HEK293 (cell line): ENCODE measurements at regions not wholly inside any gene's neighbourhood (a gene's known extent, or its start where the extent isn't known, plus 50 kb on each side); places are given as distances from the start of the nearest gene placed in this dataset.

Source experiments
- CTCF ChIA-PET: fragments of 350-600 bp; formaldehyde crosslinking; extraction: SDS; loops from one replicate; lab custom pipeline; 2021; ENCODE audit warnings: antibody characterized with exemption; lab: Yijun Ruan, JAX
- POLR2A ChIA-PET: fragments of 300-600 bp; formaldehyde crosslinking; extraction: SDS; loops from one replicate; lab custom pipeline; 2020; ENCODE audit warnings: antibody characterized with exemption, inconsistent platforms; lab: Yijun Ruan, JAX
- H3K27ac ChIP-seq: fragments of 200-500 bp; sonication (Bioruptor generic); 2 replicates; pipeline ENCODE4 v1.5.1; 2014; ENCODE audit warnings: low read depth, low read length, control low read depth, inconsistent platforms; ENCODE audit errors: extremely low read depth
- H3K36me3 ChIP-seq, 2 experiments: fragments of 200-500 bp in 1 of 2; sonication (Bioruptor generic) in 1 of 2; 1 replicate in 1 of 2; 2 replicates in 1 of 2; pipeline ENCODE4 v1.5.1; 2014 to 2017; ENCODE audit warnings: inconsistent platforms in 2 of 2, low read length in 2 of 2; ENCODE audit not compliant: control insufficient read depth in 2 of 2, insufficient read depth in 1 of 2
- H3K4me1 ChIP-seq: fragments of 200-500 bp; sonication (Bioruptor generic); 2 replicates; pipeline ENCODE4 v1.5.1; 2014; ENCODE audit warnings: mild to moderate bottlenecking, low read length, inconsistent platforms; ENCODE audit not compliant: control insufficient read depth, insufficient read depth
- H3K4me3 ChIP-seq: 2 replicates; pipeline ENCODE4 v1.5.1; 2011; ENCODE audit warnings: low read depth, mild to moderate bottlenecking, control low read depth, low read length, moderate library complexity
- H3K9me3 ChIP-seq: fragments of 200-500 bp; sonication (Bioruptor generic); 2 replicates; pipeline ENCODE4 v1.5.1; 2014; ENCODE audit warnings: low read depth, low read length, inconsistent platforms; ENCODE audit not compliant: control insufficient read depth, insufficient read depth
- CTCF ChIP-seq: fragments of 450-650 bp; formaldehyde crosslinking; IDR thresholded peaks from 2 replicates; pipeline ENCODE4 v1.5.1; 2016; ENCODE audit warnings: missing biosample characterization, missing genetic modification characterization
- ELK4 ChIP-seq: IDR thresholded peaks from 2 replicates; pipeline ENCODE4 v1.6.1; 2011; ENCODE audit warnings: mild to moderate bottlenecking, low read depth, low read length, borderline replicate concordance
- HOXA7 ChIP-seq: sonication (generic); formaldehyde crosslinking; IDR thresholded peaks from 2 replicates; pipeline ENCODE4 v1.8.1; 2022; ENCODE audit warnings: missing genetic modification reagents, borderline replicate concordance
- PATZ1 ChIP-seq: fragments of 450-650 bp; formaldehyde crosslinking; IDR thresholded peaks from 2 replicates; pipeline ENCODE4 v1.5.1; 2016; ENCODE audit warnings: missing biosample characterization, missing genetic modification characterization
- SP3 ChIP-seq: fragments of 450-650 bp; formaldehyde crosslinking; IDR thresholded peaks from 2 replicates; pipeline ENCODE4 v1.5.1; 2016; ENCODE audit warnings: missing biosample characterization, missing genetic modification characterization
- ZBTB44 ChIP-seq: fragments of 450-650 bp; IDR thresholded peaks from 2 replicates; pipeline ENCODE4 v1.5.1; 2018; ENCODE audit warnings: missing biosample characterization, mild to moderate bottlenecking, missing genetic modification characterization
- ZBTB48 ChIP-seq: fragments of 450-650 bp; formaldehyde crosslinking; IDR thresholded peaks from 2 replicates; pipeline ENCODE4 v1.5.1; 2016; ENCODE audit warnings: missing biosample characterization, missing genetic modification characterization
- ZBTB6 ChIP-seq: fragments of 450-650 bp; formaldehyde crosslinking; IDR thresholded peaks from 2 replicates; pipeline ENCODE4 v1.5.1; 2017; ENCODE audit warnings: missing biosample characterization, missing genetic modification characterization
- ZNF10 ChIP-seq: fragments of 450-650 bp; formaldehyde crosslinking; IDR thresholded peaks from 2 replicates; pipeline ENCODE4 v1.5.1; 2017; ENCODE audit warnings: missing biosample characterization, missing genetic modification characterization
- ZNF140 ChIP-seq: fragments of 450-650 bp; formaldehyde crosslinking; IDR thresholded peaks from 2 replicates; pipeline ENCODE4 v1.5.1; 2016; ENCODE audit warnings: missing biosample characterization, missing genetic modification characterization
- ZNF146 ChIP-seq: fragments of 450-650 bp; formaldehyde crosslinking; IDR thresholded peaks from 2 replicates; pipeline ENCODE4 v1.5.1; 2016; ENCODE audit warnings: missing biosample characterization, missing genetic modification characterization
- ZNF155 ChIP-seq: fragments of 450-650 bp; formaldehyde crosslinking; IDR thresholded peaks from 2 replicates; pipeline ENCODE4 v1.5.1; 2016; ENCODE audit warnings: missing biosample characterization, missing genetic modification characterization
- ZNF221 ChIP-seq: fragments of 450-650 bp; formaldehyde crosslinking; IDR thresholded peaks from 2 replicates; pipeline ENCODE4 v1.5.1; 2017; ENCODE audit warnings: missing biosample characterization, missing genetic modification characterization, borderline replicate concordance
- ZNF223 ChIP-seq: fragments of 450-650 bp; formaldehyde crosslinking; IDR thresholded peaks from 2 replicates; pipeline ENCODE4 v1.5.1; 2016; ENCODE audit warnings: missing biosample characterization, missing genetic modification characterization
- ZNF274 ChIP-seq, 2 experiments: fragments of 200-500 bp in 1 of 2; fragments of 450-650 bp in 1 of 2; sonication (Bioruptor generic) in 1 of 2; formaldehyde crosslinking in 1 of 2; IDR thresholded peaks; 2 replicates each; pipeline versions ENCODE4 v1.5.1 to v1.6.1; 2014 to 2016; ENCODE audit warnings: borderline replicate concordance in 1 of 2, inconsistent platforms in 1 of 2, low read length in 1 of 2, missing biosample characterization in 1 of 2, missing genetic modification characterization in 1 of 2
- ZNF558 ChIP-seq: fragments of 450-650 bp; formaldehyde crosslinking; IDR thresholded peaks from 2 replicates; pipeline ENCODE4 v1.5.1; 2016; ENCODE audit warnings: missing biosample characterization, missing genetic modification characterization
- ZNF639 ChIP-seq: fragments of 450-650 bp; formaldehyde crosslinking; IDR thresholded peaks from 2 replicates; pipeline ENCODE4 v1.5.1; 2016; ENCODE audit warnings: missing biosample characterization, missing genetic modification characterization
- ZNF660 ChIP-seq: fragments of 450-650 bp; IDR thresholded peaks from 2 replicates; pipeline ENCODE4 v1.5.1; 2018; ENCODE audit warnings: missing biosample characterization, mild to moderate bottlenecking, missing genetic modification characterization
- ZNF670 ChIP-seq: fragments of 450-650 bp; formaldehyde crosslinking; IDR thresholded peaks from 2 replicates; pipeline ENCODE4 v1.5.1; 2016; ENCODE audit warnings: missing biosample characterization, missing genetic modification characterization, low read depth
- ZNF785 ChIP-seq: fragments of 450-650 bp; formaldehyde crosslinking; IDR thresholded peaks from 2 replicates; pipeline ENCODE4 v1.5.1; 2016; ENCODE audit warnings: missing biosample characterization, missing genetic modification characterization
- ZSCAN16 ChIP-seq: fragments of 450-650 bp; formaldehyde crosslinking; IDR thresholded peaks from 2 replicates; pipeline ENCODE4 v1.5.1; 2016; ENCODE audit warnings: missing biosample characterization, missing genetic modification characterization
- ZSCAN4 ChIP-seq: fragments of 450-650 bp; formaldehyde crosslinking; IDR thresholded peaks from 2 replicates; pipeline ENCODE4 v1.5.1; 2017; ENCODE audit warnings: missing biosample characterization, missing genetic modification characterization

- Histone ChIP-seq H3K4me1 (no peaks in the 10 kb centered on the region), H3K36me3 (no peaks in the 10 kb centered on the region), H3K27ac (no peak overlapping the region), H3K9me3 (no peaks in the 10 kb centered on the region), H3K4me3 (no peak overlapping the region)
- TF ChIP-seq ZNF274 (IDR thresholded peaks at IDR 0.05; ENCODE audit: low read length) (no peak), ZNF274 (tag by site-specific recombination; IDR thresholded peaks at IDR 0.05; ENCODE audit: borderline replicate concordance) (no peak), ZSCAN16 (tag by site-specific recombination) (no peak), ZNF221 (no peak), ZNF146 (tag by site-specific recombination) (no peak), ZNF155 (no peak), ELK4 (no peak), ZNF223 (tag by site-specific recombination) (no peak), ZNF10 (tag by site-specific recombination) (no peak), ZNF140 (no peak)
- ChIA-PET CTCF (interaction anchor here (0.8 kb wide), 1 partner anchor 101 kb away, joined by 3 read pairs; no protein-coding TSS in a partner anchor), POLR2A (no interaction called here)
Measured at GRCh38 chrX:148223361-148223760, 242.2 kb downstream of the FMR1NB start.

- no peak for TF ChIP-seq CTCF (tag by site-specific recombination)
- no peak overlapping the region for H3K27ac ChIP-seq
- no peaks in the 10 kb centered on the region for H3K4me1 ChIP-seq
- no peaks in the 10 kb centered on the region for H3K9me3 ChIP-seq
- ChIA-PET CTCF (no interaction called here), POLR2A (no interaction called here)
- no peaks in the 10 kb centered on the region for H3K36me3 ChIP-seq
- no peak overlapping the region for H3K4me3 ChIP-seq
Measured at GRCh38 chrX:148228521-148228920, 247.4 kb downstream of the FMR1NB start.

- no peaks in the 10 kb centered on the region for H3K9me3 ChIP-seq
- H3K4me1 ChIP-seq, result no peaks in the 10 kb centered on the region
- ChIA-PET POLR2A (no interaction called here), CTCF (interaction anchor here (0.6 to 1.3 kb wide), 2 partner anchors 12 to 576 kb away, joined by 3 to 4 read pairs; no protein-coding TSS in a partner anchor)
- H3K4me3 ChIP-seq, result no peak overlapping the region
- no peak overlapping the region for H3K27ac ChIP-seq
- H3K36me3 ChIP-seq, result no peaks in the 10 kb centered on the region
- no peak for TF ChIP-seq ZNF558
- TF ChIP-seq SP3 (tag by site-specific recombination), result no peak
- no peak for TF ChIP-seq ZBTB6 (tag by site-specific recombination)
- TF ChIP-seq ZNF670 (tag by site-specific recombination), result no peak
- no peak for TF ChIP-seq ZNF639 (tag by site-specific recombination)
- TF ChIP-seq PATZ1, result no peak
- TF ChIP-seq ZSCAN4, result no peak
- TF ChIP-seq ZBTB44 (tag by site-specific recombination), result no peak
- TF ChIP-seq ZNF785, result no peak
- no peak for TF ChIP-seq ZNF660 (tag by site-specific recombination)
- no peak for TF ChIP-seq HOXA7 (CRISPR knock-in tag)
- TF ChIP-seq ZBTB48 (tag by site-specific recombination), result no peak
Measured at GRCh38 chrX:148229801-148230303, 248.7 kb downstream of the FMR1NB start.
